ENCODE measurements at regions not wholly inside any gene's neighbourhood (a gene's known extent, or its start where the extent isn't known, plus 50 kb on each side); places are given as distances from the start of the nearest gene placed in this dataset.

- Histone ChIP-seq H3K9me3 (ENCODE audit: control extremely low read depth in 1 of 5, control insufficient read depth in 4 of 5, insufficient read depth in 2 of 5, low read depth in 1 of 5, low read length in 4 of 5) (peaks cover 0 to 8% (median 0%) of the 10 kb centered on the region in 5 experiments), H3K27me3 (replicated peaks in 2 of 5; ENCODE audit: control insufficient read depth in 4 of 5, insufficient read depth in 5 of 5, low read length in 4 of 5) (peaks cover 0 to 8% (median 0%) of the 10 kb centered on the region in 5 experiments), H3K4me3 (ENCODE audit: control insufficient read depth in 1 of 7, extremely low read depth in 1 of 7, insufficient read depth in 4 of 7, low read depth in 2 of 7, low read length in 6 of 7) (no peak overlapping the region), H3K27ac (ENCODE audit: insufficient read depth in 1 of 2, low read depth in 1 of 2, low read length in 2 of 2, poor library complexity in 1 of 2, severe bottlenecking in 2 of 2) (no peak overlapping the region), H3K4me1 (ENCODE audit: control extremely low read depth in 1 of 4, control insufficient read depth in 4 of 4, insufficient read depth in 4 of 4, low read length in 3 of 4) (peaks cover 0 to 7% (median 0%) of the 10 kb centered on the region in 4 experiments), H3K36me3 (ENCODE audit: control insufficient read depth in 4 of 4, insufficient read depth in 4 of 4, low read length in 3 of 4) (no peaks in the 10 kb centered on the region)
- no peak for DNase-seq
- ChIA-PET CTCF (no interaction called here), POLR2A (no interaction called here)
These were observed 64.1 kb upstream of the HRH2 start for GRCh38 chr5:175593794-175594193.

GRCh38 chr5:175595905-175596304, 62.0 kb upstream of the HRH2 start:
- Histone ChIP-seq H3K36me3 (ENCODE audit: control insufficient read depth in 4 of 4, insufficient read depth in 4 of 4, low read length in 3 of 4) (no peaks in the 10 kb centered on the region), H3K27ac (ENCODE audit: insufficient read depth in 1 of 2, low read depth in 1 of 2, low read length in 2 of 2, poor library complexity in 1 of 2, severe bottlenecking in 2 of 2) (no peak overlapping the region), H3K4me3 (ENCODE audit: control insufficient read depth in 1 of 7, extremely low read depth in 1 of 7, insufficient read depth in 4 of 7, low read depth in 2 of 7, low read length in 6 of 7) (no peak overlapping the region), H3K27me3 (replicated peaks in 2 of 5; ENCODE audit: control insufficient read depth in 4 of 5, insufficient read depth in 5 of 5, low read length in 4 of 5) (peaks cover 0 to 15% (median 0%) of the 10 kb centered on the region in 5 experiments), H3K4me1 (ENCODE audit: control extremely low read depth in 1 of 4, control insufficient read depth in 4 of 4, insufficient read depth in 4 of 4, low read length in 3 of 4) (no peaks in the 10 kb centered on the region), H3K9me3 (ENCODE audit: control extremely low read depth in 1 of 5, control insufficient read depth in 4 of 5, insufficient read depth in 2 of 5, low read depth in 1 of 5, low read length in 4 of 5) (peaks cover 0 to 5% (median 0%) of the 10 kb centered on the region in 5 experiments)
- WGBS (ENCODE audit: insufficient coverage) = 100% methylated on average over 5 of the region's 7 CpGs
- ChIA-PET CTCF (interaction anchor here (0.7 kb wide), 1 partner anchor 257 kb away, joined by 3 read pairs; no protein-coding TSS in a partner anchor), POLR2A (interaction anchor here (0.7 kb wide), 1 partner anchor 11 kb away, joined by 3 read pairs; no protein-coding TSS in a partner anchor)
- DNase-seq = no peak

- Histone ChIP-seq H3K9me3 (ENCODE audit: control extremely low read depth in 1 of 5, control insufficient read depth in 4 of 5, insufficient read depth in 2 of 5, low read depth in 1 of 5, low read length in 4 of 5) (peaks cover 0 to 5% (median 0%) of the 10 kb centered on the region in 5 experiments), H3K27ac (ENCODE audit: insufficient read depth in 1 of 2, low read depth in 1 of 2, low read length in 2 of 2, poor library complexity in 1 of 2, severe bottlenecking in 2 of 2) (no peak overlapping the region), H3K4me1 (ENCODE audit: control extremely low read depth in 1 of 4, control insufficient read depth in 4 of 4, insufficient read depth in 4 of 4, low read length in 3 of 4) (no peaks in the 10 kb centered on the region), H3K4me3 (ENCODE audit: control insufficient read depth in 1 of 7, extremely low read depth in 1 of 7, insufficient read depth in 4 of 7, low read depth in 2 of 7, low read length in 6 of 7) (no peak overlapping the region), H3K27me3 (replicated peaks in 2 of 5; ENCODE audit: control insufficient read depth in 4 of 5, insufficient read depth in 5 of 5, low read length in 4 of 5) (peaks cover 0 to 16% (median 0%) of the 10 kb centered on the region in 5 experiments), H3K36me3 (ENCODE audit: control insufficient read depth in 4 of 4, insufficient read depth in 4 of 4, low read length in 3 of 4) (no peaks in the 10 kb centered on the region)
- ChIA-PET POLR2A (no interaction called here), CTCF (interaction anchor here (1.1 kb wide), 1 partner anchor 70 kb away, joined by 3 read pairs; no protein-coding TSS in a partner anchor)
- 85% methylated on average over 7 of the region's 9 CpGs for WGBS (ENCODE audit: insufficient coverage)
- DNase-seq = no peak
These were observed 61.1 kb upstream of the HRH2 start for GRCh38 chr5:175596761-175597189.

GRCh38 chr5:175597718-175598117, 60.2 kb upstream of the HRH2 start:
- POLR2A ChIA-PET = no interaction called here
- H3K4me3 ChIP-seq (ENCODE audit: control insufficient read depth in 1 of 7, extremely low read depth in 1 of 7, insufficient read depth in 4 of 7, low read depth in 2 of 7, low read length in 6 of 7) = no peak overlapping the region
- WGBS (ENCODE audit: insufficient coverage) = 92% methylated on average over 6 of the region's 7 CpGs
- no peak for DNase-seq
- peaks cover 0 to 16% (median 0%) of the 10 kb centered on the region in 5 experiments for H3K27me3 ChIP-seq (replicated peaks in 2 of 5; ENCODE audit: control insufficient read depth in 4 of 5, insufficient read depth in 5 of 5, low read length in 4 of 5)
- H3K9me3 ChIP-seq (ENCODE audit: control extremely low read depth in 1 of 5, control insufficient read depth in 4 of 5, insufficient read depth in 2 of 5, low read depth in 1 of 5, low read length in 4 of 5) = peaks cover 0 to 5% (median 0%) of the 10 kb centered on the region in 5 experiments
- no peaks in the 10 kb centered on the region for H3K4me1 ChIP-seq (ENCODE audit: control extremely low read depth in 1 of 4, control insufficient read depth in 4 of 4, insufficient read depth in 4 of 4, low read length in 3 of 4)
- H3K27ac ChIP-seq (ENCODE audit: insufficient read depth in 1 of 2, low read depth in 1 of 2, low read length in 2 of 2, poor library complexity in 1 of 2, severe bottlenecking in 2 of 2) = no peak overlapping the region
- CTCF ChIA-PET = no interaction called here
- no peaks in the 10 kb centered on the region for H3K36me3 ChIP-seq (ENCODE audit: control insufficient read depth in 4 of 4, insufficient read depth in 4 of 4, low read length in 3 of 4)

- H3K9me3 ChIP-seq (ENCODE audit: control extremely low read depth in 1 of 5, control insufficient read depth in 4 of 5, insufficient read depth in 2 of 5, low read depth in 1 of 5, low read length in 4 of 5) = peaks cover 0 to 5% (median 0%) of the 10 kb centered on the region in 5 experiments
- WGBS (ENCODE audit: insufficient coverage) = 100% methylated on average over 7 of the region's 7 CpGs
- peaks cover 0 to 16% (median 2%) of the 10 kb centered on the region in 5 experiments for H3K27me3 ChIP-seq (replicated peaks in 2 of 5; ENCODE audit: control insufficient read depth in 4 of 5, insufficient read depth in 5 of 5, low read length in 4 of 5)
- H3K36me3 ChIP-seq (ENCODE audit: control insufficient read depth in 4 of 4, insufficient read depth in 4 of 4, low read length in 3 of 4) = no peaks in the 10 kb centered on the region
- POLR2A ChIA-PET = no interaction called here
- DNase-seq = no peak
- H3K4me1 ChIP-seq (ENCODE audit: control extremely low read depth in 1 of 4, control insufficient read depth in 4 of 4, insufficient read depth in 4 of 4, low read length in 3 of 4) = no peaks in the 10 kb centered on the region
- H3K4me3 ChIP-seq (ENCODE audit: control insufficient read depth in 1 of 7, extremely low read depth in 1 of 7, insufficient read depth in 4 of 7, low read depth in 2 of 7, low read length in 6 of 7) = no peak overlapping the region
- CTCF ChIA-PET = no interaction called here
- H3K27ac ChIP-seq (ENCODE audit: insufficient read depth in 1 of 2, low read depth in 1 of 2, low read length in 2 of 2, poor library complexity in 1 of 2, severe bottlenecking in 2 of 2) = no peak overlapping the region
These were observed 59.1 kb upstream of the HRH2 start for GRCh38 chr5:175598774-175599173.

- H3K27ac ChIP-seq (ENCODE audit: insufficient read depth in 1 of 2, low read depth in 1 of 2, low read length in 2 of 2, poor library complexity in 1 of 2, severe bottlenecking in 2 of 2) = no peak overlapping the region
- no peaks in the 10 kb centered on the region for H3K36me3 ChIP-seq (ENCODE audit: control insufficient read depth in 4 of 4, insufficient read depth in 4 of 4, low read length in 3 of 4)
- peaks cover 0 to 3% (median 0%) of the 10 kb centered on the region in 5 experiments for H3K9me3 ChIP-seq (ENCODE audit: control extremely low read depth in 1 of 5, control insufficient read depth in 4 of 5, insufficient read depth in 2 of 5, low read depth in 1 of 5, low read length in 4 of 5)
- no peak for DNase-seq
- WGBS (ENCODE audit: insufficient coverage) = 40% methylated on average over 4 of the region's 7 CpGs
- no peaks in the 10 kb centered on the region for H3K4me1 ChIP-seq (ENCODE audit: control extremely low read depth in 1 of 4, control insufficient read depth in 4 of 4, insufficient read depth in 4 of 4, low read length in 3 of 4)
- H3K4me3 ChIP-seq (ENCODE audit: control insufficient read depth in 1 of 7, extremely low read depth in 1 of 7, insufficient read depth in 4 of 7, low read depth in 2 of 7, low read length in 6 of 7) = no peak overlapping the region
- ChIA-PET POLR2A (no interaction called here), CTCF (no interaction called here)
- H3K27me3 ChIP-seq (replicated peaks in 2 of 5; ENCODE audit: control insufficient read depth in 4 of 5, insufficient read depth in 5 of 5, low read length in 4 of 5) = peaks cover 0 to 20% (median 2%) of the 10 kb centered on the region in 5 experiments
These were observed 58.7 kb upstream of the HRH2 start for GRCh38 chr5:175599210-175599609.

GRCh38 chr5:175603987-175604739, 53.7 kb upstream of the HRH2 start:
- ChIA-PET POLR2A (no interaction called here), CTCF (interaction anchor here (0.9 to 1.3 kb wide), 2 partner anchors 14 to 70 kb away, joined by 3 read pairs; no protein-coding TSS in a partner anchor)
- Histone ChIP-seq H3K4me1 (ENCODE audit: control extremely low read depth in 1 of 4, control insufficient read depth in 4 of 4, insufficient read depth in 4 of 4, low read length in 3 of 4) (no peaks in the 10 kb centered on the region), H3K27me3 (replicated peaks in 2 of 5; ENCODE audit: control insufficient read depth in 4 of 5, insufficient read depth in 5 of 5, low read length in 4 of 5) (peaks cover 0 to 12% (median 2%) of the 10 kb centered on the region in 5 experiments), H3K4me3 (ENCODE audit: control insufficient read depth in 1 of 7, extremely low read depth in 1 of 7, insufficient read depth in 4 of 7, low read depth in 2 of 7, low read length in 6 of 7) (no peak overlapping the region), H3K9me3 (ENCODE audit: control extremely low read depth in 1 of 5, control insufficient read depth in 4 of 5, insufficient read depth in 2 of 5, low read depth in 1 of 5, low read length in 4 of 5) (peaks cover 0 to 13% (median 3%) of the 10 kb centered on the region in 5 experiments), H3K27ac (ENCODE audit: insufficient read depth in 1 of 2, low read depth in 1 of 2, low read length in 2 of 2, poor library complexity in 1 of 2, severe bottlenecking in 2 of 2) (no peak overlapping the region), H3K36me3 (ENCODE audit: control insufficient read depth in 4 of 4, insufficient read depth in 4 of 4, low read length in 3 of 4) (no peaks in the 10 kb centered on the region)
- DNase-seq = no peak
- 60% methylated on average over 1 of the region's 4 CpGs for WGBS (ENCODE audit: insufficient coverage)

Measured in common myeloid progenitor, CD34-positive (primary cell).